MCF 10A (cell line): ENCODE measurements at regions not wholly inside any gene's neighbourhood (a gene's known extent, or its start where the extent isn't known, plus 50 kb on each side); places are given as distances from the start of the nearest gene placed in this dataset.
A peak's percentile ranks its signal among the peaks of the same experiment; 100 is the strongest.

ENCODE experiments used
- BruUV-seq: library from RNA; stranded (reverse); fragments of 400-500 nt; replicated peaks from 2 replicates; lab custom pipeline; 2021; lab: Mats Ljungman, UMichigan
- CTCF ChIA-PET: fragments of 300-600 bp; sonication (Branson Sonifier 250); formaldehyde crosslinking; extraction: SDS; loops from one replicate; lab custom pipeline; 2021; ENCODE audit warnings: antibody characterized with exemption, inconsistent platforms; lab: Yijun Ruan, JAX
- POLR2A ChIA-PET: fragments of 300-600, 350-650 bp; sonication (Branson Sonifier 250); formaldehyde crosslinking; extraction: SDS; loops from one replicate; lab custom pipeline; 2020; ENCODE audit warnings: antibody characterized with exemption, inconsistent platforms; lab: Yijun Ruan, JAX
- DNase-seq: peaks from one replicate; pipeline ENCODE4 v3.0.0-alpha.2; 2018; ENCODE audit not compliant: unreplicated experiment
- H3K27ac Mint-ChIP-seq: one replicate; pipeline ENCODE4 v1.8.0; 2022; ENCODE audit warnings: mild to moderate bottlenecking, low read depth, mixed read lengths; ENCODE audit not compliant: unreplicated experiment
- H3K27me3 Mint-ChIP-seq: one replicate; pipeline ENCODE4 v1.8.0; 2022; ENCODE audit warnings: mixed read lengths; ENCODE audit not compliant: insufficient read depth, unreplicated experiment
- H3K36me3 Mint-ChIP-seq: one replicate; pipeline ENCODE4 v1.8.0; 2022; ENCODE audit warnings: mild to moderate bottlenecking, moderate library complexity, mixed read lengths; ENCODE audit not compliant: insufficient read depth, unreplicated experiment
- H3K4me1 Mint-ChIP-seq: one replicate; pipeline ENCODE4 v1.8.0; 2022; ENCODE audit warnings: mixed read lengths; ENCODE audit not compliant: insufficient read depth, unreplicated experiment
- H3K4me3 Mint-ChIP-seq: one replicate; pipeline ENCODE4 v1.8.0; 2022; ENCODE audit warnings: mild to moderate bottlenecking, moderate library complexity, mixed read lengths; ENCODE audit not compliant: unreplicated experiment
- H3K9me3 Mint-ChIP-seq: one replicate; pipeline ENCODE4 v1.8.0; 2022; ENCODE audit warnings: mixed read lengths; ENCODE audit not compliant: unreplicated experiment
- intact Hi-C: fragments of 100-400 bp; cut with micrococcal nuclease; formaldehyde crosslinking; loops from 2 replicates; pipeline ENCODE4 v1.14.1; 2022
- TF ChIP-seq, protein P1 (sequence below): fragments of 200-600 bp; IDR thresholded peaks from one replicate; pipeline ENCODE4 v1.8.0; 2022; ENCODE audit warnings: antibody characterized with exemption, mild to moderate bottlenecking; ENCODE audit not compliant: unreplicated experiment

GRCh38 chr14:49173765-49174373 is 412.3 kb downstream of the RPS29 start:
- Mint-ChIP-seq H3K4me3 (no peak overlapping the region), H3K4me1 (no peaks in the 10 kb centered on the region), H3K9me3 (no peaks in the 10 kb centered on the region), H3K36me3 (no peaks in the 10 kb centered on the region), H3K27me3 (peaks cover 31% of the 10 kb centered on the region), H3K27ac (no peak overlapping the region)
- peak; percentile 75 for DNase-seq
- TF ChIP-seq, protein P1, sequence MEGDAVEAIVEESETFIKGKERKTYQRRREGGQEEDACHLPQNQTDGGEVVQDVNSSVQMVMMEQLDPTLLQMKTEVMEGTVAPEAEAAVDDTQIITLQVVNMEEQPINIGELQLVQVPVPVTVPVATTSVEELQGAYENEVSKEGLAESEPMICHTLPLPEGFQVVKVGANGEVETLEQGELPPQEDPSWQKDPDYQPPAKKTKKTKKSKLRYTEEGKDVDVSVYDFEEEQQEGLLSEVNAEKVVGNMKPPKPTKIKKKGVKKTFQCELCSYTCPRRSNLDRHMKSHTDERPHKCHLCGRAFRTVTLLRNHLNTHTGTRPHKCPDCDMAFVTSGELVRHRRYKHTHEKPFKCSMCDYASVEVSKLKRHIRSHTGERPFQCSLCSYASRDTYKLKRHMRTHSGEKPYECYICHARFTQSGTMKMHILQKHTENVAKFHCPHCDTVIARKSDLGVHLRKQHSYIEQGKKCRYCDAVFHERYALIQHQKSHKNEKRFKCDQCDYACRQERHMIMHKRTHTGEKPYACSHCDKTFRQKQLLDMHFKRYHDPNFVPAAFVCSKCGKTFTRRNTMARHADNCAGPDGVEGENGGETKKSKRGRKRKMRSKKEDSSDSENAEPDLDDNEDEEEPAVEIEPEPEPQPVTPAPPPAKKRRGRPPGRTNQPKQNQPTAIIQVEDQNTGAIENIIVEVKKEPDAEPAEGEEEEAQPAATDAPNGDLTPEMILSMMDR = peak; percentile 71
- no TSS peak for BruUV-seq
- intact Hi-C loops = loop anchor here (1.0 to 10.0 kb wide), 5 partner anchors 323 to 1729 kb away; no protein-coding TSS in a partner anchor
- ChIA-PET CTCF (interaction anchor here (0.6 to 2.0 kb wide), 19 partner anchors 12 to 1542 kb away, joined by 3 to 7 read pairs (median 3); no protein-coding TSS in a partner anchor), POLR2A (no interaction called here)

GRCh38 chr14:49164074-49164473 is 422.1 kb downstream of the RPS29 start:
- H3K36me3 Mint-ChIP-seq = no peaks in the 10 kb centered on the region
- H3K27ac Mint-ChIP-seq = no peak overlapping the region
- ChIA-PET CTCF (no interaction called here), POLR2A (no interaction called here)
- DNase-seq = no peak
- H3K4me3 Mint-ChIP-seq = no peak overlapping the region
- no peaks in the 10 kb centered on the region for H3K4me1 Mint-ChIP-seq
- H3K9me3 Mint-ChIP-seq = no peaks in the 10 kb centered on the region
- H3K27me3 Mint-ChIP-seq = no peaks in the 10 kb centered on the region
- BruUV-seq = no TSS peak
- TF ChIP-seq, protein P1 = no peak
- intact Hi-C loops = no loop called here

DNA sequence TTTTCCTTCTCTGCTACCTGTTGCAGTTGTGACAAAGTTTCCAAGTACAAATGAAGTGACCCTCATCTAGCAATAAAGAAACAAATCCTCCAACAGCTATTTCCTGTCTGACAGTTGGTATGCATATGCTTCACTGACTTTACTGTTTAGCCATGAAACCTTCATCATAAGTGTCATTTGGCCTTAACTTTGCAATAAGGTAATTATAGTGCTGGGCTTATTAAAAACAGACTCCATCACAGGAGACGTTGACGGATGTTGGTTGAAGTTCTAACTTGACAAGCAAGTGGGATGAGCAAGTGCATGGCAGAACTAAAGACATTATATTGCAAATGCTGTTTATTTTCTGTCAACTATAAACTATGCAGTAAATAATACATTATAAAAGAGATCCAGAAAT is 425.2 kb downstream of the RPS29 start:
- H3K27me3 Mint-ChIP-seq = no peaks in the 10 kb centered on the region
- POLR2A ChIA-PET = no interaction called here

GRCh38 chr14:49159081-49159480 is 427.1 kb downstream of the RPS29 start:
- ChIA-PET CTCF (no interaction called here), POLR2A (no interaction called here)
- no peaks in the 10 kb centered on the region for H3K36me3 Mint-ChIP-seq
- H3K27me3 Mint-ChIP-seq = no peaks in the 10 kb centered on the region
- no peak overlapping the region for H3K27ac Mint-ChIP-seq
- no peak overlapping the region for H3K4me3 Mint-ChIP-seq
- no peak for DNase-seq
- H3K4me1 Mint-ChIP-seq = no peaks in the 10 kb centered on the region
- intact Hi-C loops = no loop called here
- H3K9me3 Mint-ChIP-seq = no peaks in the 10 kb centered on the region
- TF ChIP-seq, protein P1 = no peak
- no TSS peak for BruUV-seq

More for the DNA sequence above, 425.2 kb downstream of the RPS29 start:
- BruUV-seq = no TSS peak
- Mint-ChIP-seq H3K9me3 (no peaks in the 10 kb centered on the region), H3K4me1 (no peaks in the 10 kb centered on the region), H3K36me3 (no peaks in the 10 kb centered on the region), H3K4me3 (no peak overlapping the region), H3K27ac (no peak overlapping the region)
- CTCF ChIA-PET = interaction anchor here (0.7 to 1.2 kb wide), 2 partner anchors 20 to 1243 kb away, joined by 3 to 4 read pairs; no protein-coding TSS in a partner anchor
- intact Hi-C loops = no loop called here
- DNase-seq = no peak
- TF ChIP-seq, protein P1 = no peak
